Stomach smooth muscle (tissue), 2 donors: ENCODE measurements at regions not wholly inside any gene's neighbourhood (a gene's known extent, or its start where the extent isn't known, plus 50 kb on each side); places are given as distances from the start of the nearest gene placed in this dataset.

Source experiments
- H3K27ac ChIP-seq: one replicate; pipeline ENCODE4 v1.7.0; 2013; ENCODE audit warnings: mild to moderate bottlenecking, low read length, inconsistent platforms
- H3K27me3 ChIP-seq, 2 donors: one replicate each; pipeline ENCODE4 v1.7.0; 2013; ENCODE audit warnings: low read length in 2 of 2; ENCODE audit not compliant: insufficient read depth in 2 of 2, control insufficient read depth in 1 of 2
- H3K36me3 ChIP-seq, 2 donors: one replicate each; pipeline ENCODE4 v1.7.0; 2013; ENCODE audit warnings: low read length in 2 of 2; ENCODE audit not compliant: control insufficient read depth in 2 of 2, insufficient read depth in 2 of 2
- H3K4me1 ChIP-seq: one replicate; pipeline ENCODE4 v1.7.0; 2013; ENCODE audit warnings: low read length; ENCODE audit not compliant: control insufficient read depth, insufficient read depth
- H3K4me3 ChIP-seq, 2 donors: one replicate each; pipeline ENCODE4 v1.7.0; 2013; ENCODE audit warnings: low read length in 2 of 2
- H3K9ac ChIP-seq, 2 donors: one replicate each; pipeline ENCODE4 v1.7.0; 2013; ENCODE audit warnings: low read length in 2 of 2, mild to moderate bottlenecking in 1 of 2
- H3K9me3 ChIP-seq, 2 donors: one replicate each; pipeline ENCODE4 v1.7.0; 2013; ENCODE audit warnings: low read length in 2 of 2; ENCODE audit not compliant: control insufficient read depth in 2 of 2
- donor health status: healthy.
- donor health status: Pancreatic carcinoma.

DNA sequence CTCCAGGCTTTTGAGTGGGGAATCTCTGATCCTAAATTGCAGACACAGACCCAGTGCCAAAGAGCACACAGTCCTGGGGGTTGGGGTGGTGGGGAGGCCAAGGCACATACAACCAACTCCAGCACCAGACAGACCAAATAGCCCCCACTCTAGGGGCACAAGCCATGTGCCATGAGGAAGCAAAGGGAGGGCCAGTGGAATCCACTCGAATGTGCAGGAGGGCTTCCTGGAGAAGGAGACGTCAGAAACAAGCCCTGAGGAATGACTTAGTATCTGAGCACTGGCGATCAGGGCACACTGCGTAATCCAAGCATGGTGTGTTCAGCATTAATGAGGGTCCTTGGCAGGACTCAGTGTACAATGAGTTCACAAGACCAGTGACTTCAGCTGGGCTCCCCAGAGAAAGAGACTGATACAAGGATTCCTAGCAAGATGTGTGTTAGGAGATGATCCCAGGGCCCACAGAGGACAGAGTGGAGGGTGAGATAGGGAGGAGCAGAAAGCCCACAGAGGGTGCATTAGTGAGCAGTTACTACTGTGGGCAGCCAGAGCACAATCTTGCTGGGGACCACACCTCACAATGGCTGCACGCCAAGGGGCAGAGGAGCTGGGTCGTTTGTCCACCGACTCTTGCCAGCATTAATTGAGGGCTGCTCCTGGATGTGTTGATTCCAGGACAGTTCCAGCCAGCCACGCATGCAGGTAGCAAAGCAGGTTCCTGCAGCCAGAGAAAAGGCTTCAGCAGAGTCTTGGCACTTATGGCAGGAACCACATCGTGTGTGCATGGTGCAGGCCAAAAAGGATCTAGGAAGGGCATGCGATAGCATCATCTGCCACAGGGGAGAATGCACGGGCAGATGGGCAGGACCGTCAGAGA, 152.6 kb upstream of the VSTM2B start:
- no peaks in the 10 kb centered on the region for H3K9me3 ChIP-seq
- H3K9ac ChIP-seq: no peak overlapping the region
- H3K36me3 ChIP-seq: no peaks in the 10 kb centered on the region
- H3K4me1 ChIP-seq: no peaks in the 10 kb centered on the region
- peaks cover 0 to 13% of the 10 kb centered on the region in 2 donors for H3K27me3 ChIP-seq
- no peak overlapping the region for H3K27ac ChIP-seq
- H3K4me3 ChIP-seq: no peak overlapping the region

- no peak overlapping the region for H3K4me3 ChIP-seq
- H3K27ac ChIP-seq: no peak overlapping the region
- no peaks in the 10 kb centered on the region for H3K9me3 ChIP-seq
- no peaks in the 10 kb centered on the region for H3K36me3 ChIP-seq
- peaks cover 0 to 12% of the 10 kb centered on the region in 2 donors for H3K27me3 ChIP-seq
- no peak overlapping the region for H3K9ac ChIP-seq
- H3K4me1 ChIP-seq: no peaks in the 10 kb centered on the region
Observed at GRCh38 chr19:29375429-29376119, 150.2 kb upstream of the VSTM2B start.

GRCh38 chr19:29376855-29377354, 148.9 kb upstream of the VSTM2B start:
- Histone ChIP-seq H3K9ac (no peak overlapping the region), H3K36me3 (no peaks in the 10 kb centered on the region), H3K27me3 (peaks cover 0 to 13% of the 10 kb centered on the region in 2 donors), H3K4me1 (no peaks in the 10 kb centered on the region), H3K9me3 (no peaks in the 10 kb centered on the region), H3K4me3 (no peak overlapping the region), H3K27ac (no peak overlapping the region)

- no peaks in the 10 kb centered on the region for H3K4me1 ChIP-seq
Observed at GRCh38 chr19:29378126-29378525, 147.7 kb upstream of the VSTM2B start.

GRCh38 chr19:29378543-29379080, 147.2 kb upstream of the VSTM2B start:
- no peaks in the 10 kb centered on the region for H3K9me3 ChIP-seq
- H3K36me3 ChIP-seq: no peaks in the 10 kb centered on the region
- no peak overlapping the region for H3K9ac ChIP-seq
- H3K4me1 ChIP-seq: no peaks in the 10 kb centered on the region
- H3K27me3 ChIP-seq: peaks cover 0 to 10% of the 10 kb centered on the region in 2 donors
- no peak overlapping the region for H3K27ac ChIP-seq
- no peak overlapping the region for H3K4me3 ChIP-seq

More at GRCh38 chr19:29378126-29378525, 147.7 kb upstream of the VSTM2B start:
- no peak overlapping the region for H3K9ac ChIP-seq
- no peaks in the 10 kb centered on the region for H3K9me3 ChIP-seq
- H3K4me3 ChIP-seq: no peak overlapping the region
- no peak overlapping the region for H3K27ac ChIP-seq
- H3K36me3 ChIP-seq: no peaks in the 10 kb centered on the region
- peaks cover 0 to 10% of the 10 kb centered on the region in 2 donors for H3K27me3 ChIP-seq

DNA sequence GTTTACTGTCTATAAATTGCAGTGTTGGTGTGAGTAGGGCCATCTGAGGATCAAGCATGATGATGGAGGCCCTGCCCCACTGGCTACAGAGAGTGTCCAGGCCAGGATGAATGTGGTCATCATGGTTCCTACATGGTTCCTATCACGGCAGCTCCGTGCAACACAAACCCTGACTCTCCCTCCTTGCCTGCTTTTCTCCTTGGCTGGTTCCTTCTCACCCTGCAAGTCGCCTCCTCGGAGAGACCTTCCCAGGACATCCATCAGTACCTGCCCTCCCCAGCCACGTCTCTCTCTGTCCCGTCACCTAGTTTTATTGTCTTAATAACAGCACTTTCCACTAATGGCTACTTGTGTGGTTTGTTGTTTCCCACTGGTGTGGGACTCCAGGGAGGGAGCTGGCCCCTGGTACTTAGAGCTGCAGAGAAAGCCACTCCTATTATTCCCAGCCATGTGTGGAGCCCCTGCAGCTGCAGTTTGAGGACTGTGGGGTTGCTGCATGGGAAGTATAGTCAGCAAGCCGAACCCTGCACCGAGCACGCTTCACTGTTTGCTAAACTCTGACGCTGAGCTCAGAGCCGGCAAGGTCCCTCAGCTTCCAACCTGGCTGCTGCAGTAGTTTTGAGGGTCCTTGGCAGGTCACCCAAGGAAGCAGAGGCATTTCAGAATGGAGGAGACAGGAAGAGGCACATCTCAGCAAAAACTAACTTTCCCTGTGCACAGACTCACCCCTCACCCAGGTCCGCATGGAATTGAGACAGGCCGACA, 146.4 kb upstream of the VSTM2B start:
- no peak overlapping the region for H3K9ac ChIP-seq
- H3K36me3 ChIP-seq: no peaks in the 10 kb centered on the region
- peaks cover 0 to 8% of the 10 kb centered on the region in 2 donors for H3K27me3 ChIP-seq
- H3K4me3 ChIP-seq: no peak overlapping the region
- no peaks in the 10 kb centered on the region for H3K9me3 ChIP-seq
- H3K27ac ChIP-seq: no peak overlapping the region
- no peaks in the 10 kb centered on the region for H3K4me1 ChIP-seq

- H3K9me3 ChIP-seq: no peaks in the 10 kb centered on the region
- H3K4me1 ChIP-seq: peaks cover 3% of the 10 kb centered on the region
- no peak overlapping the region for H3K9ac ChIP-seq
- no peak overlapping the region for H3K27ac ChIP-seq
- H3K4me3 ChIP-seq: no peak overlapping the region
- H3K36me3 ChIP-seq: no peaks in the 10 kb centered on the region
- H3K27me3 ChIP-seq: peaks cover 0 to 10% of the 10 kb centered on the region in 2 donors
Observed at GRCh38 chr19:29380581-29380980, 145.2 kb upstream of the VSTM2B start.

- H3K9me3 ChIP-seq: no peaks in the 10 kb centered on the region
- H3K27ac ChIP-seq: no peak overlapping the region
- H3K4me1 ChIP-seq: peaks cover 3% of the 10 kb centered on the region
- H3K36me3 ChIP-seq: no peaks in the 10 kb centered on the region
- no peak overlapping the region for H3K4me3 ChIP-seq
- no peak overlapping the region for H3K9ac ChIP-seq
- peaks cover 0 to 10% of the 10 kb centered on the region in 2 donors for H3K27me3 ChIP-seq
Observed at GRCh38 chr19:29381353-29382203, 144.2 kb upstream of the VSTM2B start.

DNA sequence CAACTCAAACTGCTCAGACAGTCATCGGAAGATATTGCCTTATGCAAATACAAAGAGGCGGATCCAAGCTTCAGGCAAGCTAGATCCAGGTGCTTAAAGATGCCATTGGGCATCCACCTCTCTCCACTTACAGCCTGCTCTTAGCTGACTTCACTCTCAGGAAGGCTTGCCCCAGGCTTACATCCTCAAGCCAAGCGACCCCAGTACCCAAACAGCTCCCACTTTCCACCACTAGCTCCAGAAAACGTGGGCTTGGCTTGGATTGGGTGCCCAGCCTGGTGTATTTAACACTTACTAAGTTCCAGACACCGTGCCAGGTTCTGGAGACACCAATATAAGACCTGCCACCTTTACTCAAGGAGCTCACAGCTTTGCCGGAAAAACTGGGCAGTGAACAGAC, 142.1 kb upstream of the VSTM2B start:
- H3K9ac ChIP-seq: no peak overlapping the region

More for the DNA sequence above, 142.1 kb upstream of the VSTM2B start:
- H3K27me3 ChIP-seq: peaks cover 0 to 12% of the 10 kb centered on the region in 2 donors
- H3K36me3 ChIP-seq: no peaks in the 10 kb centered on the region
- H3K27ac ChIP-seq: no peak overlapping the region
- H3K9me3 ChIP-seq: peaks cover 0 to 3% of the 10 kb centered on the region in 2 donors
- H3K4me1 ChIP-seq: peaks cover 3% of the 10 kb centered on the region
- no peak overlapping the region for H3K4me3 ChIP-seq
